Gastroesophageal sphincter (tissue), 4 donors: ENCODE measurements at regions not wholly inside any gene's neighbourhood (a gene's known extent, or its start where the extent isn't known, plus 50 kb on each side); places are given as distances from the start of the nearest gene placed in this dataset.

Experiments used
- ATAC-seq: fragments of 150-250 bp; one replicate; pipeline ENCODE4 v1.9.1; 2016; ENCODE audit warnings: mild to moderate bottlenecking, moderate library complexity
- H3K27ac ChIP-seq, 4 donors: fragments of 200-600 bp; sonication (generic) in 3 of 4; 1 replicate in 3 of 4; 2 replicates in 1 of 4; pipeline ENCODE4 v1.5.1; 2016 to 2019
- H3K27me3 ChIP-seq: fragments of 200-600 bp; sonication (generic); one replicate; pipeline ENCODE4 v1.5.1; 2019
- H3K36me3 ChIP-seq, 2 donors: fragments of 200-600 bp; sonication (generic); one replicate each; pipeline ENCODE4 v1.5.1; 2019; ENCODE audit warnings: control low read depth in 1 of 2
- H3K4me1 ChIP-seq, 3 donors: fragments of 200-600 bp; sonication (generic); 1 replicate in 2 of 3; 2 replicates in 1 of 3; pipeline ENCODE4 v1.5.1; 2016 to 2019; ENCODE audit warnings: control low read depth in 2 of 3
- H3K4me3 ChIP-seq, 2 donors: fragments of 200-600 bp; sonication (generic); one replicate each; pipeline ENCODE4 v1.5.1; 2019; ENCODE audit warnings: mild to moderate bottlenecking in 1 of 2, moderate library complexity in 1 of 2
- H3K9me3 ChIP-seq, 3 donors: fragments of 200-600 bp; sonication (generic); one replicate each; pipeline ENCODE4 v1.5.1; 2017 to 2019; ENCODE audit warnings: control low read depth in 2 of 3
- CTCF ChIP-seq, 4 experiments: fragments of 200-600 bp in 2 of 4; fragments of 450-650 bp in 2 of 4; sonication (generic) in 1 of 4; IDR thresholded peaks; one replicate each; pipeline ENCODE4 v1.5.1; 2017 to 2019; ENCODE audit warnings: antibody characterized with exemption in 4 of 4, mild to moderate bottlenecking in 2 of 4, moderate library complexity in 2 of 4
- EP300 ChIP-seq: sonication (generic); formaldehyde crosslinking; IDR thresholded peaks from one replicate; pipeline ENCODE4 v1.6.1; 2017; ENCODE audit warnings: antibody characterized with exemption, mild to moderate bottlenecking
- POLR2A ChIP-seq, 2 donors: fragments of 450-650 bp; IDR thresholded peaks; one replicate each; pipeline ENCODE4 v1.6.1; 2017; ENCODE audit warnings: antibody characterized with exemption in 2 of 2, mild to moderate bottlenecking in 2 of 2, moderate library complexity in 1 of 2
- POLR2AphosphoS5 ChIP-seq: sonication (generic); formaldehyde crosslinking; IDR thresholded peaks from one replicate; pipeline ENCODE4 v1.6.1; 2017; ENCODE audit warnings: antibody characterized with exemption
- WGBS, 2 donors: methylation state at CpG; one replicate each; pipeline ENCODE4 v1.1.5; 2018; ENCODE audit warnings: low coverage in 1 of 2; 5-methylcytosine and 5-hydroxymethylcytosine counted together

GRCh38 chr20:56179051-56179450, 69.5 kb upstream of the MC3R start:
- H3K4me1 ChIP-seq: no peaks in the 10 kb centered on the region
- no peaks in the 10 kb centered on the region for H3K27me3 ChIP-seq
- H3K27ac ChIP-seq: no peak overlapping the region
- no peak for TF ChIP-seq CTCF (IDR thresholded peaks at IDR 0.05)
- no peak for TF ChIP-seq POLR2A (IDR thresholded peaks at IDR 0.05)
- TF ChIP-seq POLR2AphosphoS5: no peak
- TF ChIP-seq EP300: no peak
- no peak overlapping the region for H3K4me3 ChIP-seq
- no peak for ATAC-seq
- WGBS, 2 donors: 39 to 69% methylated on average over 2 to 4 of the region's 4 CpGs
- no peaks in the 10 kb centered on the region for H3K36me3 ChIP-seq
- no peaks in the 10 kb centered on the region for H3K9me3 ChIP-seq

DNA sequence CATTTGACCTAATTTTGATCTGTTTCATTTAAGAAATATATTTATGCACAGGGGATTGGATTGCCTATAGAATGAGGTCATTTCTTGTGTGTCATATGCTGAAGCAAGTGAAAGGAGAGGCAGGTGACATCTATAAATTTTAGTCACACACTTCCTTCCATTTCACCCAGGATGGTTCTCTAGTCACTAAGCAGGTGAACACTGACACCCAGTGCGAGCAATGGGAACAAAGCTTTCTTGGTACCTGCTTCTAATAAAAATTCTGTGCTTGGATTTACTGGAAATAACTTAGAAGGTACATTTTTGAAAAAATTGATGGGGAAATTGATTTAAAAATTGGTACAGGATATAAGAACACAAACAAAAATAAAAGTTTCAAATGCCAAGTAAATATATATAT, 66.9 kb upstream of the MC3R start:
- no peak for ATAC-seq
- Histone ChIP-seq H3K27me3 (no peaks in the 10 kb centered on the region), H3K27ac (no peak overlapping the region), H3K4me3 (no peak overlapping the region), H3K4me1 (no peaks in the 10 kb centered on the region), H3K36me3 (no peaks in the 10 kb centered on the region), H3K9me3 (no peaks in the 10 kb centered on the region)
- TF ChIP-seq CTCF (IDR thresholded peaks at IDR 0.05) (peak in 2 of 4 experiments; percentile 15 to 22), POLR2A (IDR thresholded peaks at IDR 0.05) (no peak)
- WGBS, 2 donors: 78 to 100% methylated on average over 1 of the region's 1 CpG

DNA sequence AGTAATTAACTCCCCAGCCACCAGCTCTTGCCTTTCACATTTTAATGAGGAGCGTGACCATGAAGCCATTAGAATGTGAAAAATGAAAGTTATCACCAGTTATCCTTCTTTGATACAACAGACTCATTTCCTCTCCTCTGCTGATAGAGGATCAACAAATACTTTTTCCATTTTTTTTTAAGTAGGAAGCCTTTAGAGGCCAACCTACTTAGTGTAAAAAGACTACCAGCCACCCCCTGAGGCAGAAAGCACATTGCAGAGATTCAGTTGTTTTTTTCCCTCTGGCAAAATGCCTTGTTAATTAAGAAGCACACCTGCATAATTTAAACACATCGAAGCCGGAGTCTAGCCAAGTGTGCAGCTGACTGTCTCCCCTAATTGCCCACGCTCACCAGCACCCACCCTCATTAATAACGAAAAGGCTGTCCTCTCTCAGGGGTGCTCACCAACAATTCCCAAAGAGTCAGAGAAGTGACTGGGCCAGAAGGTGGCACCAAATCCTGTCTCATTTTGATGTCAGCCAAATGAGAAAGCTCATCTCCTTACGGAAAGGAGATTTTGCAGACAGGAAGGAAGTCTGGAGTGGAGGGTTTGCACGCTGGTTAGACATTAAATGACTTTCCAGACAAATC, 60.9 kb upstream of the MC3R start:
- peaks cover 0 to 5% (median 0%) of the 10 kb centered on the region in 3 donors for H3K4me1 ChIP-seq
- H3K9me3 ChIP-seq: no peaks in the 10 kb centered on the region
- H3K27me3 ChIP-seq: peaks cover 4% of the 10 kb centered on the region
- no peak overlapping the region for H3K4me3 ChIP-seq
- H3K27ac ChIP-seq: no peak overlapping the region
- H3K36me3 ChIP-seq: no peaks in the 10 kb centered on the region
- ATAC-seq: no peak
- 12 to 19% methylated on average over 5 to 7 of the region's 7 CpGs for WGBS, 2 donors
- peak in 1 of 4 experiments; percentile 15 for TF ChIP-seq CTCF (IDR thresholded peaks at IDR 0.05)
- no peak for TF ChIP-seq EP300

DNA sequence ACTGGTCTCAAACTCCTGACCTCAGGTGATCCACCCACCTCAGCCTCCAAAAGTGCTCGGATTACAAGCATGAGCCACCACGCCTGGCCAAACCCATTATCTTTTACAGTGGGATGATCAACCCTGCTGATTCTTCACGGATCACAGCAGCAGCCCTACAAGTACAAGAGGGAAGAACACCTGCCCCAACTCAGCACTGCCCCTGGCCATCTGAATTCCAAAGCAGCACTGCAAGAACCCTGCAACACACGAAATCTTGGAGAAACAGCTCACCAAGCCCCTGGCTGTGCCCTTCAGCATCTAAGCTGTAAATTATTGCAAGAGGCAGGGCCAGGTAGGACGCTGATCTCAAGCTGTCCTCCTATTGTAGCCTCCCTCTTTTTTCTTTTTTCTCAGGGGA, 54.5 kb upstream of the MC3R start:
- Histone ChIP-seq H3K27me3 (peaks cover 13% of the 10 kb centered on the region), H3K9me3 (peaks cover 0 to 5% (median 0%) of the 10 kb centered on the region in 3 donors), H3K4me3 (no peak overlapping the region), H3K4me1 (no peaks in the 10 kb centered on the region), H3K36me3 (no peaks in the 10 kb centered on the region), H3K27ac (no peak overlapping the region)
- 58% methylated on average over 4 of the region's 5 CpGs; no CpG with 5 or more reads in 1 of the 2 donors for WGBS, 2 donors
- ATAC-seq: no peak
- TF ChIP-seq POLR2AphosphoS5 (no peak), CTCF (IDR thresholded peaks at IDR 0.05) (no peak), EP300 (no peak)

DNA sequence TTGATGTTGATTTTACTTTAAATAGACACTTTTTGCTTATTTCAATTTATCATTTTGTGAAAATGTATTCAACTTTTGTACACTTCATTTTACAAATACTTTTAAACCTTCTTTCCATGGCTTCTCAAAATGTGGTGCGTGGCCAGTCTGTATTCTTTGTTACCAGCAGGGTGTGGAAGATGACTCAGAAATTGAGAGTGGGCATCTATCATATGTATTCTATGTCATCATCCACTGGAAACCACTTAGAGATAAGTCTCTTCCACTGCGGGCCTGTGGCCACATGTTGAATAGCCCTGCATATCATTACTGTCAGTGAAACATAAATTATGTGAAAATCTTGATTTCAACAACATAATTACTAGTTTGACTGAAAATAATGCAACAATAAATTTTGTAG, 52.6 kb upstream of the MC3R start:
- ATAC-seq: no peak
- H3K4me3 ChIP-seq: no peak overlapping the region
- TF ChIP-seq POLR2AphosphoS5 (no peak), EP300 (no peak), POLR2A (IDR thresholded peaks at IDR 0.05) (no peak), CTCF (IDR thresholded peaks at IDR 0.05) (no peak)
- 57 to 64% methylated on average over 2 of the region's 2 CpGs for WGBS, 2 donors
- no peak overlapping the region for H3K27ac ChIP-seq
- H3K27me3 ChIP-seq: peaks cover 14% of the 10 kb centered on the region
- no peaks in the 10 kb centered on the region for H3K4me1 ChIP-seq
- H3K9me3 ChIP-seq: peaks cover 0 to 24% (median 0%) of the 10 kb centered on the region in 3 donors
- no peaks in the 10 kb centered on the region for H3K36me3 ChIP-seq
